Heart right ventricle (tissue), 16 donors: ENCODE measurements at regions not wholly inside any gene's neighbourhood (a gene's known extent, or its start where the extent isn't known, plus 50 kb on each side); places are given as distances from the start of the nearest gene placed in this dataset.

Experiments used
- ATAC-seq, 8 donors: fragments of 200-7000 bp; cut with Tn5 transposase; one replicate each; pipeline ENCODE4 v1.9.1; 2020; ENCODE audit warnings: mild to moderate bottlenecking in 8 of 8, moderate library complexity in 8 of 8, moderate number of reproducible peaks in 1 of 8
- DNase-seq, 2 donors: peaks; one replicate each; pipeline ENCODE4 v3.0.0-alpha.2; 2020
- H3K27ac ChIP-seq, 10 donors: fragments of 200-600 bp; sonication (generic) in 2 of 10; one replicate each; pipeline versions ENCODE4 v1.5.0 to v1.8.0; 2020 to 2022; ENCODE audit warnings: mild to moderate bottlenecking in 3 of 10
- H3K27me3 ChIP-seq, 7 donors: fragments of 200-600 bp; one replicate each; pipeline ENCODE4 v1.8.0; 2021 to 2022; ENCODE audit warnings: mild to moderate bottlenecking in 2 of 7
- H3K36me3 ChIP-seq, 9 donors: fragments of 200-600 bp; sonication (generic) in 1 of 9; one replicate each; pipeline versions ENCODE4 v1.5.0 to v1.8.0; 2020 to 2022; ENCODE audit warnings: mild to moderate bottlenecking in 2 of 9
- H3K4me1 ChIP-seq, 9 donors: fragments of 200-600 bp; sonication (generic) in 1 of 9; one replicate each; pipeline versions ENCODE4 v1.5.0 to v1.8.0; 2020 to 2022; ENCODE audit warnings: mild to moderate bottlenecking in 4 of 9
- H3K4me3 ChIP-seq, 10 donors: fragments of 200-600 bp; sonication (generic) in 2 of 10; one replicate each; pipeline versions ENCODE4 v1.5.0 to v1.8.0; 2020 to 2022; ENCODE audit warnings: mild to moderate bottlenecking in 7 of 10, moderate library complexity in 2 of 10
- H3K9me3 ChIP-seq, 11 donors: fragments of 200-600 bp in 10 of 11; sonication (generic) in 2 of 11; one replicate each; pipeline versions ENCODE4 v1.5.0 to v1.8.0; 2013 to 2022; ENCODE audit warnings: mild to moderate bottlenecking in 2 of 11, control low read depth in 1 of 11, moderate library complexity in 1 of 11
- CTCF ChIP-seq, 9 donors: fragments of 200-600 bp; sonication (generic) in 2 of 9; IDR thresholded peaks; one replicate each; pipeline versions ENCODE4 v1.5.0 to v1.8.0; 2021 to 2022; ENCODE audit warnings: antibody characterized with exemption in 9 of 9, mild to moderate bottlenecking in 5 of 9, moderate library complexity in 1 of 9
- WGBS, 2 donors: extraction: QIAGEN DNeasy Blood & Tissue Kit; methylation state at CpG; one replicate each; pipeline ENCODE4 v1.1.7; 2013; ENCODE audit warnings: inconsistent platforms in 1 of 2; 5-methylcytosine and 5-hydroxymethylcytosine counted together
- intact Hi-C, 10 donors: fragments of 100-400 bp; cut with DNase I; formaldehyde crosslinking; loops; one replicate each; pipeline versions ENCODE4 v1.11.1 to v1.14.2; 2022
- donor health status: Arrhythmogenic right ventricular cardiomyopathy.
- donor health status: ischemic (EF 13 %, LVEDD 7.1; RV severe dilation, severe dysfunction).
- donor health status: healthy with polysubstance abuse.
- donor health status: DM: no; HTN: yes; CAD: no.
- donor health status: DM: no; HTN: no; CAD: no.
- donor health status: ischemic (EF 25% LVEDD 6.9; RV normal size, moderate dysfunction).
- donor health status: ischemic (EF 25% LVEDD 5.7; RV mildly dilated, moderate dysfunction).
- donor health status: healthy.
- donor health status: DM: yes; HTN: yes; CAD: no.
- donor health status: Ischemic cardiomyopathy.
- donor health status: ischemic (EF 35%, LVEDD 5.7; RV mildly dilated, moderate dysfunction).
- donor health status: nonischemic (EF 11% LVEDD 7.7; RV severe dilation, severe dysfunction).
- donor health status: DM: yes; HTN: yes; CAD: no.
- donor health status: PGD.
- donor health status: ischemic (EF 29% LVEDD 5.4; RV normal size, mild dysfunction).
- donor health status: nonischemic (EF 23%, LVEDD 6.1; RV moderate dilation, normal function).

- Histone ChIP-seq H3K9me3 (no peaks in the 10 kb centered on the region), H3K27ac (no peak overlapping the region), H3K4me1 (peaks cover 0 to 20% (median 0%) of the 10 kb centered on the region in 9 donors), H3K4me3 (no peak overlapping the region), H3K27me3 (no peaks in the 10 kb centered on the region), H3K36me3 (no peaks in the 10 kb centered on the region)
- DNase-seq (no peak), ATAC-seq (no peak)
- intact Hi-C loops = no loop called here
- WGBS, 2 donors = 51 to 71% methylated on average over 3 of the region's 3 CpGs
- no peak for TF ChIP-seq CTCF (IDR thresholded peaks at IDR 0.05)
These were observed 109.7 kb upstream of the PDZRN3 start for GRCh38 chr3:73734211-73735089.

- H3K27ac ChIP-seq = no peak overlapping the region
- WGBS, 2 donors = 48 to 54% methylated on average over 6 of the region's 6 CpGs
- no peak for ATAC-seq
These were observed 109.0 kb upstream of the PDZRN3 start for GRCh38 chr3:73733746-73734145.

GRCh38 chr3:73729969-73730440, 105.3 kb upstream of the PDZRN3 start:
- peak in 6 of 8 donors; percentile 28 to 61 (median 46) for ATAC-seq
- Histone ChIP-seq H3K4me3 (no peak overlapping the region), H3K9me3 (no peaks in the 10 kb centered on the region), H3K27me3 (no peaks in the 10 kb centered on the region), H3K36me3 (no peaks in the 10 kb centered on the region), H3K4me1 (peaks cover 0 to 35% (median 11%) of the 10 kb centered on the region in 9 donors), H3K27ac (peak overlapping the region in 1 of 10 donors; percentile 19)
- no peak for DNase-seq
- TF ChIP-seq CTCF (IDR thresholded peaks at IDR 0.05) = no peak
- intact Hi-C loops = no loop called here
- WGBS, 2 donors = 34 to 51% methylated on average over 9 of the region's 9 CpGs

More at GRCh38 chr3:73733746-73734145, 109.0 kb upstream of the PDZRN3 start:
- H3K9me3 ChIP-seq = no peaks in the 10 kb centered on the region
- TF ChIP-seq CTCF (IDR thresholded peaks at IDR 0.05) = no peak
- intact Hi-C loops = no loop called here
- peaks cover 0 to 20% (median 0%) of the 10 kb centered on the region in 9 donors for H3K4me1 ChIP-seq
- no peaks in the 10 kb centered on the region for H3K27me3 ChIP-seq
- DNase-seq = no peak
- no peak overlapping the region for H3K4me3 ChIP-seq
- no peaks in the 10 kb centered on the region for H3K36me3 ChIP-seq

GRCh38 chr3:73727854-73728253, 103.1 kb upstream of the PDZRN3 start:
- H3K27ac ChIP-seq = peak overlapping the region in 3 of 10 donors; percentile 6 to 34 (median 31)
- H3K36me3 ChIP-seq = no peaks in the 10 kb centered on the region
- no peak for TF ChIP-seq CTCF (IDR thresholded peaks at IDR 0.05)
- no peak for DNase-seq
- H3K27me3 ChIP-seq = no peaks in the 10 kb centered on the region
- WGBS, 2 donors = 58 to 61% methylated on average over 2 of the region's 2 CpGs
- intact Hi-C loops = no loop called here
- no peak for ATAC-seq
- peaks cover 0 to 25% (median 7%) of the 10 kb centered on the region in 9 donors for H3K4me1 ChIP-seq
- no peak overlapping the region for H3K4me3 ChIP-seq
- no peaks in the 10 kb centered on the region for H3K9me3 ChIP-seq
